HG03095 (cell line): ENCODE measurements at regions not wholly inside any gene's neighbourhood (a gene's known extent, or its start where the extent isn't known, plus 50 kb on each side); places are given as distances from the start of the nearest gene placed in this dataset.
"Not testable (repeated sequence)": the region's sequence is repeated elsewhere in the genome, so short reads cannot be mapped to it uniquely, and the experiment has no call there.

Experiments
- ATAC-seq: cut with Tn5 transposase; IDR thresholded peaks from one replicate; pipeline ENCODE4 v1.9.1; 2021; ENCODE audit warnings: moderate library complexity; ENCODE audit not compliant: unreplicated experiment

- ATAC-seq = no peak
Observed at GRCh38 chr6:79431537-79431933, 105.7 kb downstream of the LCA5 start.

- no peak for ATAC-seq
Observed at GRCh38 chr6:79430913-79431536, 106.2 kb downstream of the LCA5 start.

- ATAC-seq = no peak
Observed at GRCh38 chr6:79427721-79428120, 109.5 kb downstream of the LCA5 start.

- no peak for ATAC-seq
Observed at GRCh38 chr6:79426625-79427278, 110.5 kb downstream of the LCA5 start.

GRCh38 chr6:79425589-79426311, 111.5 kb downstream of the LCA5 start:
- no peak for ATAC-seq

GRCh38 chr6:79423216-79423615, 114.0 kb downstream of the LCA5 start:
- ATAC-seq = no peak

GRCh38 chr6:79422666-79423065, 114.6 kb downstream of the LCA5 start:
- ATAC-seq = no peak

- peak; percentile 69 for ATAC-seq
Observed at GRCh38 chr6:79421707-79422484, 115.3 kb downstream of the LCA5 start.

GRCh38 chr6:79421001-79421411, 116.2 kb downstream of the LCA5 start:
- no peak for ATAC-seq

- ATAC-seq = no peak
Observed at GRCh38 chr6:79420054-79420453, 117.2 kb downstream of the LCA5 start.

- ATAC-seq = no peak
Observed at GRCh38 chr6:79416931-79417330, 120.3 kb downstream of the LCA5 start.

GRCh38 chr6:79413562-79414002, 123.6 kb downstream of the LCA5 start:
- ATAC-seq = no peak

GRCh38 chr6:79410806-79411205, 126.4 kb downstream of the LCA5 start:
- no peak for ATAC-seq

- no peak for ATAC-seq
Observed at GRCh38 chr6:79408256-79408974, 128.8 kb downstream of the LCA5 start.

GRCh38 chr6:79404677-79405076, 132.6 kb downstream of the LCA5 start:
- ATAC-seq = no peak

- ATAC-seq = no peak
Observed at GRCh38 chr6:79404261-79404660, 133.0 kb downstream of the LCA5 start.

GRCh38 chr6:79403563-79403962, 133.7 kb downstream of the LCA5 start:
- no peak for ATAC-seq

- ATAC-seq = no peak
Observed at GRCh38 chr6:79403086-79403485, 134.1 kb downstream of the LCA5 start.

- ATAC-seq = no peak
Observed at GRCh38 chr6:79399499-79399898, 137.7 kb downstream of the LCA5 start.

- ATAC-seq = not testable (repeated sequence)
Observed at GRCh38 chr6:79398617-79399016, 138.6 kb downstream of the LCA5 start.

- ATAC-seq = no peak
Observed at GRCh38 chr6:79396625-79397024, 140.6 kb downstream of the LCA5 start.
